IMR-90 (cell line): ENCODE measurements at regions not wholly inside any gene's neighbourhood (a gene's known extent, or its start where the extent isn't known, plus 50 kb on each side); places are given as distances from the start of the nearest gene placed in this dataset.
A peak's percentile ranks its signal among the peaks of the same experiment; 100 is the strongest.

Experiments used
- ATAC-seq: fragments of 200-7000 bp; cut with Tn5 transposase; 2 replicates; pipeline ENCODE4 v1.9.1; 2020; ENCODE audit warnings: low read depth, mild to moderate bottlenecking, moderate library complexity
- BruUV-seq: library from RNA; stranded (reverse); fragments of 400-500 nt; replicated peaks from 2 replicates; lab custom pipeline; 2021; lab: Mats Ljungman, UMichigan
- CTCF ChIA-PET: fragments of 300-600 bp; formaldehyde crosslinking; extraction: SDS; loops from one replicate; lab custom pipeline; 2021; ENCODE audit warnings: antibody characterized with exemption; lab: Yijun Ruan, JAX
- POLR2A ChIA-PET: fragments of 300-600 bp; sonication (Branson Sonifier 250); formaldehyde crosslinking; loops from one replicate; lab custom pipeline; 2022; ENCODE audit warnings: antibody characterized with exemption; ENCODE audit not compliant: unreplicated experiment; lab: Charles Lee
- DNase-seq: peaks from one replicate; pipeline ENCODE4 v3.0.0; 2013
- H2AFZ ChIP-seq: replicated peaks from 2 replicates; pipeline ENCODE3; 2013; ENCODE audit warnings: low read length, mild to moderate bottlenecking; ENCODE audit not compliant: poor library complexity
- H2AK5ac ChIP-seq: 2 replicates; pipeline ENCODE4 v1.6.1; 2013; ENCODE audit warnings: low read depth, low read length, inconsistent platforms
- H2AK9ac ChIP-seq: replicated peaks from 2 replicates; pipeline ENCODE3; 2013; ENCODE audit warnings: mild to moderate bottlenecking, low read depth, low read length, moderate library complexity; ENCODE audit not compliant: poor library complexity
- H2BK120ac ChIP-seq: 2 replicates; pipeline ENCODE4 v1.6.1; 2013; ENCODE audit warnings: low read depth, low read length, inconsistent platforms
- H2BK15ac ChIP-seq: 3 replicates; pipeline ENCODE4 v1.6.1; 2013; ENCODE audit warnings: low read depth, low read length, inconsistent platforms
- H2BK20ac ChIP-seq: 2 replicates; pipeline ENCODE4 v1.6.1; 2013; ENCODE audit warnings: low read depth, mild to moderate bottlenecking, inconsistent platforms, low read length, moderate library complexity
- H2BK5ac ChIP-seq: 2 replicates; pipeline ENCODE4 v1.6.1; 2013; ENCODE audit warnings: mild to moderate bottlenecking, low read depth, low read length, inconsistent platforms; ENCODE audit not compliant: poor library complexity, severe bottlenecking
- H3K14ac ChIP-seq: replicated peaks from 2 replicates; pipeline ENCODE4 v1.6.1; 2013; ENCODE audit warnings: low read depth, low read length, inconsistent platforms
- H3K18ac ChIP-seq: 2 replicates; pipeline ENCODE4 v1.6.1; 2013; ENCODE audit warnings: low read depth, low read length, control low read depth
- H3K23ac ChIP-seq: 2 replicates; pipeline ENCODE4 v1.6.1; 2013; ENCODE audit warnings: low read depth, low read length, inconsistent platforms
- H3K27ac ChIP-seq: 2 replicates; pipeline ENCODE4 v1.5.1; 2013; ENCODE audit warnings: mild to moderate bottlenecking, control low read depth, low read length; ENCODE audit not compliant: insufficient read depth
- H3K27me3 ChIP-seq: 2 replicates; pipeline ENCODE4 v1.6.1; 2013; ENCODE audit warnings: low read length; ENCODE audit not compliant: control insufficient read depth, insufficient read depth
- H3K36me3 ChIP-seq: 2 replicates; pipeline ENCODE4 v1.6.1; 2013; ENCODE audit warnings: low read length, mixed read lengths; ENCODE audit not compliant: control insufficient read depth, insufficient read depth
- H3K4ac ChIP-seq: 2 replicates; pipeline ENCODE4 v1.6.1; 2013; ENCODE audit warnings: low read depth, low read length, inconsistent platforms
- H3K4me1 ChIP-seq: 2 replicates; pipeline ENCODE4 v1.6.1; 2013; ENCODE audit warnings: low read length, mixed read lengths; ENCODE audit not compliant: control insufficient read depth, insufficient read depth
- H3K4me2 ChIP-seq: 2 replicates; pipeline ENCODE4 v1.6.1; 2013; ENCODE audit warnings: low read depth, mild to moderate bottlenecking, control low read depth, low read length, moderate library complexity
- H3K4me3 ChIP-seq: 2 replicates; pipeline ENCODE4 v1.5.1; 2013; ENCODE audit warnings: low read depth, mild to moderate bottlenecking, control low read depth, low read length, moderate library complexity; ENCODE audit not compliant: insufficient read depth
- H3K56ac ChIP-seq: 2 replicates; pipeline ENCODE4 v1.6.1; 2013; ENCODE audit warnings: low read length, inconsistent platforms; ENCODE audit not compliant: insufficient read depth; ENCODE audit errors: extremely low read depth
- H3K79me1 ChIP-seq, 2 experiments: 2 replicates each; pipeline ENCODE4 v1.6.1; 2013; ENCODE audit warnings: low read length in 2 of 2, inconsistent platforms in 1 of 2, low read depth in 1 of 2
- H3K9ac ChIP-seq: 2 replicates; pipeline ENCODE4 v1.6.1; 2013; ENCODE audit warnings: low read depth, low read length, control low read depth
- H3K9me1 ChIP-seq: 2 replicates; pipeline ENCODE4 v1.6.1; 2013; ENCODE audit warnings: low read length, inconsistent platforms; ENCODE audit not compliant: insufficient read depth
- H3K9me3 ChIP-seq: 2 replicates; pipeline ENCODE4 v1.6.1; 2013; ENCODE audit warnings: low read length; ENCODE audit not compliant: control insufficient read depth, insufficient read depth
- H4K20me1 ChIP-seq: 2 replicates; pipeline ENCODE4 v1.6.1; 2013; ENCODE audit warnings: low read length, inconsistent platforms; ENCODE audit not compliant: insufficient read depth
- H4K5ac ChIP-seq: 2 replicates; pipeline ENCODE4 v1.6.1; 2013; ENCODE audit warnings: mild to moderate bottlenecking, low read depth, low read length, control low read depth
- H4K8ac ChIP-seq, 2 experiments: 2 replicates each; pipeline ENCODE4 v1.6.1; 2013; ENCODE audit warnings: low read depth in 2 of 2, low read length in 2 of 2, control low read depth in 1 of 2, inconsistent platforms in 1 of 2
- H4K91ac ChIP-seq: 2 replicates; pipeline ENCODE4 v1.6.1; 2013; ENCODE audit warnings: low read depth, low read length, inconsistent platforms; ENCODE audit not compliant: insufficient read depth
- BHLHE40 ChIP-seq: fragments of 150-350 bp; IDR thresholded peaks from 2 replicates; pipeline ENCODE4 v1.6.1; 2016; ENCODE audit warnings: mild to moderate bottlenecking, low read depth, low read length
- CEBPB ChIP-seq: IDR thresholded peaks from 2 replicates; pipeline ENCODE4 v1.6.1; 2012; ENCODE audit warnings: low read depth, low read length, improper control_type of control experiment
- CTCF ChIP-seq: conservative IDR thresholded peaks from 2 replicates; pipeline ENCODE4 v1.5.1; 2012; ENCODE audit warnings: mild to moderate bottlenecking, low read depth, low read length, improper control_type of control experiment
- FOS ChIP-seq: fragments of 150-350 bp; IDR thresholded peaks from 2 replicates; pipeline ENCODE4 v1.6.1; 2016; ENCODE audit warnings: low read depth, low read length
- MAFK ChIP-seq: IDR thresholded peaks from 2 replicates; pipeline ENCODE4 v1.6.1; 2012; ENCODE audit warnings: low read depth, low read length, improper control_type of control experiment
- POLR2A ChIP-seq: IDR thresholded peaks from 2 replicates; pipeline ENCODE4 v1.6.1; 2012; ENCODE audit warnings: mild to moderate bottlenecking, low read depth, low read length
- WGBS, 2 experiments: methylation state at CpG; one replicate each; pipeline versions ENCODE4 v1.1.5 to v1.1.7; 2013; ENCODE audit warnings: missing lambda C conversion rate in 2 of 2; ENCODE audit not compliant: insufficient read length in 1 of 2; ENCODE audit errors: extremely low coverage in 2 of 2; 5-methylcytosine and 5-hydroxymethylcytosine counted together
- dilution Hi-C: fragments of 300-500 bp; cut with HindIII; formaldehyde crosslinking; loops from one replicate; pipeline ENCODE4 v1.14.3; 2018; ENCODE audit warnings: low sequenced_read_pairs; ENCODE audit not compliant: unreplicated experiment
- in situ Hi-C: fragments of 300-500 bp; cut with MboI; formaldehyde crosslinking; loops from 3 replicates; pipeline ENCODE4 v1.14.3; 2019; ENCODE audit warnings: low sequenced_read_pairs, inconsistent platforms, mixed read lengths
- intact Hi-C: fragments of 100-400 bp; cut with micrococcal nuclease; formaldehyde crosslinking; loops from 2 replicates; pipeline ENCODE4 v1.10.0; 2022
- TF ChIP-seq, protein P1 (sequence below): fragments of 150-350 bp; IDR thresholded peaks from 2 replicates; pipeline ENCODE4 v1.6.1; 2016; ENCODE audit warnings: low read depth, mild to moderate bottlenecking, low read length, moderate library complexity, borderline replicate concordance

DNA sequence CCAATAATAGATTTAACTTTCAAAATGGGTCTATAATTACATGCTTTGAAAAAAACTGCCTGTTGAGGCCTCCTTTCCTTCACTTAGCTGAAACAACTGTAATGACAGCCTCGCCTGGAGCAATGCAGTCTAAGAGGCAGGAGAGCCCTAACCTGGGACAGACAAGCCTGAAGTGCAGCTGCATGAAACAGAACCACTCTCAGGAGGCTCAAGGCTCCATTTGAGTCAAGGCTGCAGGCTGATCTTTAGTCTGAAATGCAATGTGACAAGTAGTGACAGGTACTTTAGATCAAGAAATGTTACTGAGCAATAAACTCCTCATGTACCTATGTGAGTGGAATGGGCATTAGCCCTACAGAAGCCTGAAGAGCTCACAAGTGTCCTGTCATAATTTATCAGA is 414.0 kb upstream of the LUZP2 start:
- peak overlapping the region; percentile 65 for H3K14ac ChIP-seq
- dilution Hi-C loops (no loop called here), in situ Hi-C loops (no loop called here), intact Hi-C loops (loop anchor here (5.0 to 10.0 kb wide), 3 partner anchors 154 to 1206 kb away; no protein-coding TSS in a partner anchor)
- ChIA-PET CTCF (no interaction called here), POLR2A (no interaction called here)
- no peak overlapping the region for H3K9ac ChIP-seq
- H3K56ac ChIP-seq = peak overlapping the region; percentile 33; the same call in 1 of the 2 replicates
- H3K79me1 ChIP-seq = no peaks in the 10 kb centered on the region
- peak overlapping the region; percentile 83 for H4K91ac ChIP-seq
- no peaks in the 10 kb centered on the region for H3K9me3 ChIP-seq
- peak overlapping the region; percentile 87 for H2BK20ac ChIP-seq
- H3K18ac ChIP-seq = peak overlapping the region; percentile 98
- no TSS peak for BruUV-seq
- H3K4ac ChIP-seq = peak overlapping the region; percentile 73
- H4K5ac ChIP-seq = peak overlapping the region; percentile 95
- peak overlapping the region; percentile 93 for H3K23ac ChIP-seq
- peaks cover 17% of the 10 kb centered on the region for H3K4me1 ChIP-seq
- peak overlapping the region; percentile 98; the same call in 2 of the 3 replicates for H2BK15ac ChIP-seq
- H3K4me3 ChIP-seq = no peak overlapping the region
- no CpG with 5 or more reads among the region's 1 CpG for WGBS, 2 experiments
- no peaks in the 10 kb centered on the region for H4K20me1 ChIP-seq
- peaks cover 13% of the 10 kb centered on the region for H3K9me1 ChIP-seq
- H3K4me2 ChIP-seq = no peak overlapping the region
- no peak for DNase-seq
- peak overlapping the region; percentile 89 for H2BK120ac ChIP-seq
- no peaks in the 10 kb centered on the region for H3K36me3 ChIP-seq
- TF ChIP-seq FOS = no peak
- TF ChIP-seq CTCF = no peak
- TF ChIP-seq MAFK = no peak
- TF ChIP-seq, protein P1, sequence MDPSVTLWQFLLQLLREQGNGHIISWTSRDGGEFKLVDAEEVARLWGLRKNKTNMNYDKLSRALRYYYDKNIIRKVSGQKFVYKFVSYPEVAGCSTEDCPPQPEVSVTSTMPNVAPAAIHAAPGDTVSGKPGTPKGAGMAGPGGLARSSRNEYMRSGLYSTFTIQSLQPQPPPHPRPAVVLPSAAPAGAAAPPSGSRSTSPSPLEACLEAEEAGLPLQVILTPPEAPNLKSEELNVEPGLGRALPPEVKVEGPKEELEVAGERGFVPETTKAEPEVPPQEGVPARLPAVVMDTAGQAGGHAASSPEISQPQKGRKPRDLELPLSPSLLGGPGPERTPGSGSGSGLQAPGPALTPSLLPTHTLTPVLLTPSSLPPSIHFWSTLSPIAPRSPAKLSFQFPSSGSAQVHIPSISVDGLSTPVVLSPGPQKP = no peak
- no peak for TF ChIP-seq BHLHE40
- TF ChIP-seq POLR2A = no peak
- no peak for TF ChIP-seq CEBPB
- peak overlapping the region; percentile 48 to 79; a peak in 3 of 4 replicates for H4K8ac ChIP-seq
- no peak for ATAC-seq
- peak overlapping the region; percentile 6; the same call in 1 of the 2 replicates for H2AK5ac ChIP-seq
- H3K27ac ChIP-seq = peak overlapping the region; percentile 57; the same call in 1 of the 2 replicates
- no peak overlapping the region for H2AK9ac ChIP-seq
- no peaks in the 10 kb centered on the region for H3K27me3 ChIP-seq
- peak overlapping the region; percentile 46 for H2BK5ac ChIP-seq
- H2AFZ ChIP-seq = peak overlapping the region; percentile 7
